ENCODE measurements at regions not wholly inside any gene's neighbourhood (a gene's known extent, or its start where the extent isn't known, plus 50 kb on each side); places are given as distances from the start of the nearest gene placed in this dataset.

DNA sequence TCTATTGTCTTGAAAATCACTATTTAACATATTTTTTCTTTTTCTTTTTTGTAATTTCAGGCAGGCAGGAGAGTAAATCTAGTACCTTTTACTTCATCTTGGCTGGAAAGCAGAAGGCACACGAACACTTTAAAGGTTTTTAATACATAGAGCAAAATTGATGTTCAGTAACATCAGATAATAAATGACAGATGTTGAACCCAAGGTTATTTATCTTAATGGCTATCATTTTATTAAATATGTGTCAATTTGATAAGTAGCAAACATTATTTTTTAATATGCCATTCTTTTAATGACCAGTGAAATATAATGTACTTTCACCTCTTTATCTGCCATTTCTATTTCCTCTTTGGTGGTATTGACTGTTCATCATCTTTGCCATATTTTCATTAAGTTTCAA lies 381.2 kb downstream of the ARHGEF28 start:
- no peak for FAIRE-seq

- no peak for FAIRE-seq
Measured at GRCh38 chr5:73999297-73999696, 373.3 kb downstream of the ARHGEF28 start.

- no peak for FAIRE-seq
Measured at GRCh38 chr5:73998489-73998888, 372.5 kb downstream of the ARHGEF28 start.

- no peak for FAIRE-seq
Measured at GRCh38 chr5:73997960-73998359, 372.0 kb downstream of the ARHGEF28 start.

GRCh38 chr5:73996151-73996755 lies 370.3 kb downstream of the ARHGEF28 start:
- no peak for FAIRE-seq

DNA sequence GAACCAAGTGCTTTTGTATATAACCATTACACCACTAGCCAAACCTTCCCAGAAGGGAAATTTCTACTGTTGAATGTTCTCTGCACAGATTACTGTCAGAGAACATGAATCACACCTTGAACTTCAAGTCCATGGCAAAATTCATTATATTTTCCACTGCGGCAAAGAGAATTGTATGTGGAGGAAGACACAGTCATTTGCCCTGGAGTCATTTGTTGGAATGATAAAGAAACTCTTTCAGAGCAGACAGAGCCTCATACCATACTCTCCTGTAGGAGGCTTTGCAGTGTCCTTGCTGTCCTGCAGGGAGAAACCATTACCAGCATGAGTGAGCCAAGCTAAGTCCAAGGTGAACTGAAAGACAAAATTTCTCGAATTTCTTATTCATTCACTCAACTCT lies 369.0 kb downstream of the ARHGEF28 start:
- no peak for FAIRE-seq
